ENCODE measurements at regions not wholly inside any gene's neighbourhood (a gene's known extent, or its start where the extent isn't known, plus 50 kb on each side); places are given as distances from the start of the nearest gene placed in this dataset.

GRCh38 chr12:65536351-65536750, 257.9 kb downstream of the MSRB3 start:
- Mint-ChIP-seq H3K4me1 (no peaks in the 10 kb centered on the region), H3K9me3 (peaks cover 12% of the 10 kb centered on the region), H3K36me3 (ENCODE audit: low read depth) (no peaks in the 10 kb centered on the region), H3K27ac (no peak overlapping the region), H3K27me3 (no peaks in the 10 kb centered on the region), H3K4me3 (no peak overlapping the region)
- no peak for TF ChIP-seq CTCF (IDR thresholded peaks at IDR 0.05)
- DNase-seq (no peak), ATAC-seq (ENCODE audit: low read depth) (no peak)
- intact Hi-C loops (cut with micrococcal nuclease): no loop called here
- ChIA-PET POLR2A (no interaction called here), CTCF (no interaction called here)

- no peak overlapping the region for H3K4me3 Mint-ChIP-seq
- H3K27me3 Mint-ChIP-seq: no peaks in the 10 kb centered on the region
- no peak for TF ChIP-seq CTCF (IDR thresholded peaks at IDR 0.05)
- intact Hi-C loops (cut with micrococcal nuclease): no loop called here
- ChIA-PET CTCF (no interaction called here), POLR2A (no interaction called here)
- H3K27ac Mint-ChIP-seq: no peak overlapping the region
- DNase-seq (no peak), ATAC-seq (ENCODE audit: low read depth) (no peak)
- no peaks in the 10 kb centered on the region for H3K4me1 Mint-ChIP-seq
- H3K9me3 Mint-ChIP-seq: peaks cover 12% of the 10 kb centered on the region
- H3K36me3 Mint-ChIP-seq (ENCODE audit: low read depth): no peaks in the 10 kb centered on the region
Observed at GRCh38 chr12:65536876-65537681, 258.6 kb downstream of the MSRB3 start.

GRCh38 chr12:65537978-65538377, 259.5 kb downstream of the MSRB3 start:
- H3K36me3 Mint-ChIP-seq (ENCODE audit: low read depth): no peaks in the 10 kb centered on the region
- H3K9me3 Mint-ChIP-seq: peaks cover 12% of the 10 kb centered on the region
- DNase-seq (no peak), ATAC-seq (ENCODE audit: low read depth) (no peak)
- CTCF ChIA-PET: no interaction called here
- H3K27me3 Mint-ChIP-seq: no peaks in the 10 kb centered on the region
- intact Hi-C loops (cut with micrococcal nuclease): no loop called here
- POLR2A ChIA-PET: no interaction called here
- H3K4me3 Mint-ChIP-seq: no peak overlapping the region
- TF ChIP-seq CTCF (IDR thresholded peaks at IDR 0.05): no peak
- H3K27ac Mint-ChIP-seq: no peak overlapping the region
- H3K4me1 Mint-ChIP-seq: no peaks in the 10 kb centered on the region

GRCh38 chr12:65539023-65539422, 260.5 kb downstream of the MSRB3 start:
- POLR2A ChIA-PET: no interaction called here
- ATAC-seq (ENCODE audit: low read depth): no peak
- H3K27ac Mint-ChIP-seq: no peak overlapping the region
- H3K4me1 Mint-ChIP-seq: no peaks in the 10 kb centered on the region
- CTCF ChIA-PET: no interaction called here
- H3K4me3 Mint-ChIP-seq: no peak overlapping the region
- H3K27me3 Mint-ChIP-seq: no peaks in the 10 kb centered on the region
- DNase-seq: no peak
- intact Hi-C loops (cut with micrococcal nuclease): no loop called here
- H3K9me3 Mint-ChIP-seq: peaks cover 12% of the 10 kb centered on the region
- no peak for TF ChIP-seq CTCF (IDR thresholded peaks at IDR 0.05)
- no peaks in the 10 kb centered on the region for H3K36me3 Mint-ChIP-seq (ENCODE audit: low read depth)

- TF ChIP-seq CTCF (IDR thresholded peaks at IDR 0.05): no peak
- intact Hi-C loops (cut with micrococcal nuclease): no loop called here
- Mint-ChIP-seq H3K36me3 (ENCODE audit: low read depth) (no peaks in the 10 kb centered on the region), H3K27ac (no peak overlapping the region), H3K9me3 (peaks cover 12% of the 10 kb centered on the region), H3K4me1 (no peaks in the 10 kb centered on the region), H3K4me3 (no peak overlapping the region), H3K27me3 (no peaks in the 10 kb centered on the region)
- ATAC-seq (ENCODE audit: low read depth) (no peak), DNase-seq (no peak)
- POLR2A ChIA-PET: no interaction called here
- CTCF ChIA-PET: no interaction called here
Observed at GRCh38 chr12:65540140-65540539, 261.7 kb downstream of the MSRB3 start.
